SK-N-SH (cell line): ENCODE measurements at regions not wholly inside any gene's neighbourhood (a gene's known extent, or its start where the extent isn't known, plus 50 kb on each side); places are given as distances from the start of the nearest gene placed in this dataset.

ENCODE experiments used
- CTCF ChIA-PET: fragments of 300-600, 350-600 bp; formaldehyde crosslinking; extraction: SDS; loops from one replicate; lab custom pipeline; 2021; lab: Yijun Ruan, JAX
- POLR2A ChIA-PET: fragments of 350-600 bp; sonication (Branson Sonifier 250); formaldehyde crosslinking; extraction: SDS; loops from one replicate; lab custom pipeline; 2020; ENCODE audit warnings: antibody characterized with exemption, inconsistent platforms; lab: Yijun Ruan, JAX
- DNase-seq: peaks from one replicate; pipeline ENCODE4 v3.0.0; 2012
- H2AFZ ChIP-seq: fragments of 200-600 bp; sonication (generic); 2 replicates; pipeline ENCODE4 v1.8.1; 2016; ENCODE audit warnings: antibody characterized with exemption, mild to moderate bottlenecking, low read depth
- H3F3A ChIP-seq: fragments of 200-600 bp; sonication (generic); replicated peaks from 2 replicates; pipeline ENCODE3; 2016; ENCODE audit warnings: antibody characterized with exemption, mild to moderate bottlenecking; ENCODE audit not compliant: insufficient read depth
- H3K27ac ChIP-seq, 2 experiments: fragments of 200-500 bp in 1 of 2; fragments of 200-600 bp in 1 of 2; sonication (Bioruptor generic) in 1 of 2; sonication (generic), shearing (Covaris generic) in 1 of 2; 2 replicates each; pipeline versions ENCODE4 v1.5.1 to v1.6.1; 2014 to 2016; ENCODE audit warnings: low read depth in 2 of 2, inconsistent platforms in 1 of 2, low read length in 1 of 2, mild to moderate bottlenecking in 1 of 2, mixed read lengths in 1 of 2
- H3K27me3 ChIP-seq: fragments of 200-600 bp; sonication (generic), shearing (Covaris generic); 2 replicates; pipeline ENCODE4 v1.6.1; 2016; ENCODE audit warnings: mixed run types; ENCODE audit not compliant: insufficient read depth
- H3K36me3 ChIP-seq, 2 experiments: fragments of 200-500 bp in 1 of 2; fragments of 200-600 bp in 1 of 2; sonication (Bioruptor generic) in 1 of 2; sonication (generic) in 1 of 2; replicated peaks in 1 of 2; 2 replicates each; pipeline versions ENCODE3 to v1.5.1; 2014 to 2016; ENCODE audit warnings: low read length in 1 of 2, mild to moderate bottlenecking in 1 of 2; ENCODE audit not compliant: insufficient read depth in 2 of 2, control insufficient read depth in 1 of 2
- H3K4me1 ChIP-seq, 2 experiments: fragments of 200-500 bp in 1 of 2; fragments of 200-600 bp in 1 of 2; sonication (Bioruptor generic) in 1 of 2; sonication (generic), shearing (Covaris generic) in 1 of 2; 2 replicates each; pipeline versions ENCODE4 v1.5.1 to v1.6.1; 2014 to 2016; ENCODE audit warnings: low read depth in 1 of 2, low read length in 1 of 2, mixed run types in 1 of 2; ENCODE audit not compliant: insufficient read depth in 2 of 2, control insufficient read depth in 1 of 2
- H3K4me2 ChIP-seq: fragments of 200-600 bp; sonication (generic), shearing (Covaris generic); 2 replicates; pipeline ENCODE4 v1.6.1; 2017; ENCODE audit warnings: mixed run types
- H3K4me3 ChIP-seq, 2 experiments: fragments of 200-500 bp in 1 of 2; fragments of 200-600 bp in 1 of 2; sonication (Bioruptor generic) in 1 of 2; sonication (generic), shearing (Covaris generic) in 1 of 2; 2 replicates each; pipeline versions ENCODE4 v1.5.1 to v1.8.1; 2014 to 2016; ENCODE audit warnings: low read depth in 2 of 2, inconsistent platforms in 1 of 2, low read length in 1 of 2, mild to moderate bottlenecking in 1 of 2, mixed read lengths in 1 of 2, moderate library complexity in 1 of 2
- H3K79me2 ChIP-seq: fragments of 200-600 bp; sonication (generic); 2 replicates; pipeline ENCODE4 v1.8.1; 2017; ENCODE audit warnings: mild to moderate bottlenecking; ENCODE audit not compliant: insufficient read depth
- H3K9ac ChIP-seq: fragments of 200-600 bp; sonication (generic); 2 replicates; pipeline ENCODE4 v1.6.1; 2017; ENCODE audit warnings: mixed run types
- H3K9me2 ChIP-seq: fragments of 200-600 bp; sonication (generic); 2 replicates; pipeline ENCODE4 v1.6.1; 2017; ENCODE audit warnings: mixed run types
- H3K9me3 ChIP-seq: fragments of 200-600 bp; sonication (generic); 2 replicates; pipeline ENCODE4 v1.6.1; 2017; ENCODE audit warnings: mixed run types, mild to moderate bottlenecking, moderate library complexity
- H4K20me1 ChIP-seq: fragments of 200-600 bp; sonication (generic); 2 replicates; pipeline ENCODE4 v1.6.1; 2017; ENCODE audit warnings: mild to moderate bottlenecking, mixed run types; ENCODE audit not compliant: insufficient read depth
- EZH2phosphoT487 ChIP-seq: fragments of 200-600 bp; sonication (generic); IDR thresholded peaks from 2 replicates; pipeline ENCODE4 v1.6.1; 2017; ENCODE audit warnings: low read depth, mixed run types, mild to moderate bottlenecking, antibody characterized with exemption, moderate library complexity, borderline replicate concordance
- FOSL2 ChIP-seq: IDR thresholded peaks from 2 replicates; pipeline ENCODE4 v1.4.0; 2012; ENCODE audit warnings: low read depth, mild to moderate bottlenecking, moderate library complexity, borderline replicate concordance
- FOXM1 ChIP-seq: IDR thresholded peaks from 2 replicates; pipeline ENCODE4 v1.4.0; 2012; ENCODE audit warnings: low read depth, mild to moderate bottlenecking
- GABPA ChIP-seq: IDR thresholded peaks from 2 replicates; pipeline ENCODE4 v1.4.0; 2012; ENCODE audit warnings: low read depth, mild to moderate bottlenecking
- GATA2 ChIP-seq: sonication (generic); formaldehyde crosslinking; IDR thresholded peaks from 2 replicates; pipeline ENCODE4 v1.5.0; 2020; ENCODE audit warnings: mild to moderate bottlenecking, missing genetic modification reagents
- MXI1 ChIP-seq: IDR thresholded peaks from 2 replicates; pipeline ENCODE4 v1.6.1; 2012; ENCODE audit warnings: mild to moderate bottlenecking, low read depth, low read length, improper control_type of control experiment
- RFX5 ChIP-seq: IDR thresholded peaks from 2 replicates; pipeline ENCODE4 v1.6.1; 2012; ENCODE audit warnings: mild to moderate bottlenecking, improper control_type of control experiment, low read length
- RXRA ChIP-seq: IDR thresholded peaks from 2 replicates; pipeline ENCODE4 v1.4.0; 2012; ENCODE audit warnings: low read depth, mild to moderate bottlenecking, borderline replicate concordance
- TAF1 ChIP-seq: IDR thresholded peaks from 2 replicates; pipeline ENCODE4 v1.6.1; 2012; ENCODE audit warnings: low read depth, mild to moderate bottlenecking, low read length, moderate library complexity, borderline replicate concordance
- TCF12 ChIP-seq: IDR thresholded peaks from 2 replicates; pipeline ENCODE4 v1.4.0; 2012
- TEAD4 ChIP-seq: IDR thresholded peaks from 2 replicates; pipeline ENCODE4 v1.4.0; 2012; ENCODE audit warnings: mild to moderate bottlenecking, borderline replicate concordance; ENCODE audit not compliant: insufficient read depth
- ZBTB33 ChIP-seq: IDR thresholded peaks from 2 replicates; pipeline ENCODE4 v1.4.0; 2012; ENCODE audit warnings: low read depth, borderline replicate concordance
- WGBS: methylation state at CpG from one replicate; pipeline ENCODE4 v1.1.6; 2017; ENCODE audit warnings: low lambda C conversion rate; 5-methylcytosine and 5-hydroxymethylcytosine counted together

GRCh38 chr17:36726199-36726598 is 124.8 kb downstream of the MRM1 start:
- ChIA-PET POLR2A (no interaction called here), CTCF (interaction anchor here (1.0 to 3.0 kb wide), 4 partner anchors 11 to 321 kb away, joined by 3 to 14 read pairs (median 4); no protein-coding TSS in a partner anchor)
- H3K4me1 ChIP-seq = peaks cover 0 to 59% of the 10 kb centered on the region in 2 experiments; a peak in 2 of 4 replicates
- WGBS = 49% methylated on average over 4 of the region's 4 CpGs
- no peak for DNase-seq
- H3K4me3 ChIP-seq = no peak overlapping the region
- H3K79me2 ChIP-seq = no peaks in the 10 kb centered on the region
- no peak overlapping the region for H2AFZ ChIP-seq
- H3F3A ChIP-seq = no peaks in the 10 kb centered on the region
- no peaks in the 10 kb centered on the region for H3K9me2 ChIP-seq
- H3K27me3 ChIP-seq = peaks cover 55% of the 10 kb centered on the region
- no peak overlapping the region for H3K4me2 ChIP-seq
- H3K9ac ChIP-seq = no peak overlapping the region
- no peak for TF ChIP-seq GABPA
- TF ChIP-seq TCF12 = no peak
- H4K20me1 ChIP-seq = no peaks in the 10 kb centered on the region
- no peaks in the 10 kb centered on the region for H3K36me3 ChIP-seq
- H3K9me3 ChIP-seq = no peaks in the 10 kb centered on the region
- H3K27ac ChIP-seq = peak overlapping the region in 1 of 2 experiments; percentile 100; a peak in 2 of 4 replicates

GRCh38 chr17:36727052-36727451 is 125.7 kb downstream of the MRM1 start:
- Histone ChIP-seq H4K20me1 (no peaks in the 10 kb centered on the region), H3K79me2 (no peaks in the 10 kb centered on the region), H3K4me1 (peaks cover 0 to 63% of the 10 kb centered on the region in 2 experiments; a peak in 2 of 4 replicates), H3F3A (no peaks in the 10 kb centered on the region), H3K27me3 (peaks cover 55% of the 10 kb centered on the region), H3K9me2 (no peaks in the 10 kb centered on the region), H3K36me3 (no peaks in the 10 kb centered on the region), H2AFZ (no peak overlapping the region), H3K9ac (no peak overlapping the region), H3K4me2 (no peak overlapping the region), H3K4me3 (no peak overlapping the region), H3K27ac (peak overlapping the region in 1 of 2 experiments; percentile 100; a peak in 2 of 4 replicates), H3K9me3 (no peaks in the 10 kb centered on the region)
- no peak for DNase-seq
- ChIA-PET CTCF (interaction anchor here (0.7 to 3.0 kb wide), 4 partner anchors 18 to 97 kb away, joined by 3 to 14 read pairs (median 3); no protein-coding TSS in a partner anchor), POLR2A (no interaction called here)
- TF ChIP-seq MXI1 (no peak), GABPA (no peak), TEAD4 (no peak), TAF1 (no peak), RFX5 (no peak), FOXM1 (no peak), GATA2 (no peak)
- 67% methylated on average over 8 of the region's 8 CpGs for WGBS

GRCh38 chr17:36727577-36727976 is 126.2 kb downstream of the MRM1 start:
- Histone ChIP-seq H3K9me3 (no peaks in the 10 kb centered on the region), H3K79me2 (no peaks in the 10 kb centered on the region), H3K27ac (peak overlapping the region in 1 of 2 experiments; percentile 100; a peak in 2 of 4 replicates), H3K9ac (no peak overlapping the region), H4K20me1 (no peaks in the 10 kb centered on the region), H3K4me1 (peaks cover 0 to 66% of the 10 kb centered on the region in 2 experiments; a peak in 2 of 4 replicates), H3K36me3 (no peaks in the 10 kb centered on the region), H3K27me3 (peaks cover 55% of the 10 kb centered on the region), H3K9me2 (no peaks in the 10 kb centered on the region), H3K4me3 (no peak overlapping the region; a peak in 1 of 4 replicates), H3K4me2 (no peak overlapping the region), H2AFZ (no peak overlapping the region), H3F3A (no peaks in the 10 kb centered on the region)
- peak; percentile 77 for DNase-seq
- WGBS = 3% methylated on average over 2 of the region's 4 CpGs
- ChIA-PET POLR2A (no interaction called here), CTCF (interaction anchor here (0.6 to 3.0 kb wide), 5 partner anchors 19 to 97 kb away, joined by 3 to 14 read pairs (median 3); no protein-coding TSS in a partner anchor)
- no peak for TF ChIP-seq EZH2phosphoT487
- TF ChIP-seq RFX5 = no peak
- no peak for TF ChIP-seq TAF1
- no peak for TF ChIP-seq GABPA
- TF ChIP-seq FOSL2 = no peak
- no peak for TF ChIP-seq RXRA
- no peak for TF ChIP-seq ZBTB33
